Smooth muscle cell (in vitro differentiated cells): ENCODE measurements at regions not wholly inside any gene's neighbourhood (a gene's known extent, or its start where the extent isn't known, plus 50 kb on each side); places are given as distances from the start of the nearest gene placed in this dataset.

Experiments
- DNase-seq: peaks from one replicate; lab custom pipeline; 2025; ENCODE audit not compliant: unreplicated experiment; lab: John Stamatoyannopoulos, UW
- H2AFZ ChIP-seq: fragments of 200-600 bp; sonication (generic); 2 replicates; pipeline ENCODE4 v1.6.0; 2016; ENCODE audit warnings: antibody characterized with exemption, low read depth, mild to moderate bottlenecking
- H3F3A ChIP-seq: fragments of 200-600 bp; sonication (generic); 2 replicates; pipeline ENCODE4 v1.6.0; 2017; ENCODE audit warnings: antibody characterized with exemption, low read depth
- H3K27ac ChIP-seq: fragments of 200-600 bp; sonication (generic); 2 replicates; pipeline ENCODE4 v1.5.1; 2016; ENCODE audit warnings: low read depth, mild to moderate bottlenecking
- H3K27me3 ChIP-seq: fragments of 200-600 bp; sonication (generic); 2 replicates; pipeline ENCODE4 v1.6.1; 2016; ENCODE audit warnings: low read depth, mild to moderate bottlenecking
- H3K36me3 ChIP-seq: fragments of 200-600 bp; sonication (generic); 2 replicates; pipeline ENCODE4 v1.5.1; 2016; ENCODE audit warnings: low read depth
- H3K4me1 ChIP-seq: fragments of 200-600 bp; sonication (generic); 2 replicates; pipeline ENCODE4 v1.5.1; 2016; ENCODE audit warnings: low read depth
- H3K4me2 ChIP-seq: fragments of 200-600 bp; sonication (generic); 2 replicates; pipeline ENCODE4 v1.6.0; 2016; ENCODE audit warnings: mild to moderate bottlenecking
- H3K4me3 ChIP-seq: fragments of 200-600 bp; sonication (generic); 2 replicates; pipeline ENCODE4 v1.5.1; 2016; ENCODE audit warnings: mild to moderate bottlenecking
- H3K79me2 ChIP-seq: fragments of 200-600 bp; sonication (generic); 2 replicates; pipeline ENCODE4 v1.6.0; 2016; ENCODE audit warnings: low read depth, mild to moderate bottlenecking
- H3K9ac ChIP-seq: fragments of 200-600 bp; sonication (generic); 2 replicates; pipeline ENCODE4 v1.6.0; 2016; ENCODE audit warnings: low read depth
- H3K9me3 ChIP-seq: fragments of 200-600 bp; sonication (generic); replicated peaks from 2 replicates; pipeline ENCODE4 v1.5.1; 2016; ENCODE audit warnings: low read depth
- H4K20me1 ChIP-seq: fragments of 200-600 bp; sonication (generic); 2 replicates; pipeline ENCODE4 v1.6.0; 2016; ENCODE audit warnings: low read depth
- WGBS: methylation state at CpG from one replicate; pipeline ENCODE4 v1.1.7; 2016; ENCODE audit warnings: low lambda C conversion rate; 5-methylcytosine and 5-hydroxymethylcytosine counted together
- TF ChIP-seq, protein P1 (sequence below): fragments of 200-600 bp; sonication (generic); IDR thresholded peaks from 2 replicates; pipeline ENCODE4 v1.5.1; 2017; ENCODE audit warnings: borderline replicate concordance, mild to moderate bottlenecking, antibody characterized with exemption; ENCODE audit not compliant: insufficient read depth, poor library complexity, severe bottlenecking

DNA sequence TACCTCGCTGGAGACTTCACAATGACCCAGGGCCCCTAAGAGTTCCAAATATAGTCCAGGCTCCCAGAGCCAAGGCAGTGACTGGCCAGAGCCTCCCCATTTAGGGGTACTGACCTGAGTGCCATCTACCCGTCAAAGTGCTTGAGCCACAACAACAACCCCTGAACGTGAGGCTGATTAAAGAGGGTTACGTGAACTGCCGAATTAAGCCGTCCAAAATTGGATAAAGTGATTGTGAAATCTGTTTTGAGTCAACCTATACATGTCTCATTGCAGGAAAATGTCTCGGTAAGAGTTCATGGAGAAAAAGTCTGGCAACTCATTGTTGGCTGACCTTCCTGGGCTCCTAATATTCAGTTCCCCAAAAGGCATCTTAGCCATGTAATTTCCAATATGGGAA is 116.3 kb downstream of the TTC32 start:
- 88% methylated on average over 7 of the region's 7 CpGs for WGBS

DNA sequence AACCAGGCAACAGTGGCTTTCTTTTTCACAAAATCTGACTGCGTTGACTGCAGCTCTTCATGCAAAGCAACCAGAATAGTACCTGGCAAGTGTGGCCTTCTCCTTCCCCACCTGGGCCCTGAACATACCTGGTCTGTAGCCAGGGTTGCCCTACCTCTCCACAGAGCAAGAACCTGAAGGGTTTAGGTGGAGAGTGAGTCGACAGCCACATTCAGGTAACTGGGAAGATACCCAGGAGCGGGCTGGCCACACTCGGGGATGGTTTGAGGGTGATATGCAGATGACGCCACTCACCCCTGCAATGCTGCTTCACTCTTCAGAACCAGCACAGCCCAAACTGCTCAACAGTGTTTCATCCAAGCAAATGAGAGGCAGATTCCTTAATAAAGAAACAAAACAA is 117.3 kb downstream of the TTC32 start:
- H3K27ac ChIP-seq, result no peak overlapping the region
- H3K79me2 ChIP-seq, result no peaks in the 10 kb centered on the region
- no peak overlapping the region for H3K4me3 ChIP-seq
- peaks cover 4% of the 10 kb centered on the region for H3K27me3 ChIP-seq
- peaks cover 3% of the 10 kb centered on the region for H3K4me1 ChIP-seq
- no peak overlapping the region for H2AFZ ChIP-seq
- no peak for DNase-seq
- H4K20me1 ChIP-seq, result no peaks in the 10 kb centered on the region
- TF ChIP-seq, protein P1, sequence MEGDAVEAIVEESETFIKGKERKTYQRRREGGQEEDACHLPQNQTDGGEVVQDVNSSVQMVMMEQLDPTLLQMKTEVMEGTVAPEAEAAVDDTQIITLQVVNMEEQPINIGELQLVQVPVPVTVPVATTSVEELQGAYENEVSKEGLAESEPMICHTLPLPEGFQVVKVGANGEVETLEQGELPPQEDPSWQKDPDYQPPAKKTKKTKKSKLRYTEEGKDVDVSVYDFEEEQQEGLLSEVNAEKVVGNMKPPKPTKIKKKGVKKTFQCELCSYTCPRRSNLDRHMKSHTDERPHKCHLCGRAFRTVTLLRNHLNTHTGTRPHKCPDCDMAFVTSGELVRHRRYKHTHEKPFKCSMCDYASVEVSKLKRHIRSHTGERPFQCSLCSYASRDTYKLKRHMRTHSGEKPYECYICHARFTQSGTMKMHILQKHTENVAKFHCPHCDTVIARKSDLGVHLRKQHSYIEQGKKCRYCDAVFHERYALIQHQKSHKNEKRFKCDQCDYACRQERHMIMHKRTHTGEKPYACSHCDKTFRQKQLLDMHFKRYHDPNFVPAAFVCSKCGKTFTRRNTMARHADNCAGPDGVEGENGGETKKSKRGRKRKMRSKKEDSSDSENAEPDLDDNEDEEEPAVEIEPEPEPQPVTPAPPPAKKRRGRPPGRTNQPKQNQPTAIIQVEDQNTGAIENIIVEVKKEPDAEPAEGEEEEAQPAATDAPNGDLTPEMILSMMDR, result no peak
- 96% methylated on average over 5 of the region's 5 CpGs for WGBS
- H3K9ac ChIP-seq, result no peak overlapping the region
- no peaks in the 10 kb centered on the region for H3K9me3 ChIP-seq
- H3K4me2 ChIP-seq, result no peak overlapping the region
- H3K36me3 ChIP-seq, result no peaks in the 10 kb centered on the region
- no peaks in the 10 kb centered on the region for H3F3A ChIP-seq

More for the DNA sequence above, 116.3 kb downstream of the TTC32 start:
- no peak for DNase-seq
- Histone ChIP-seq H4K20me1 (no peaks in the 10 kb centered on the region), H3K79me2 (no peaks in the 10 kb centered on the region), H3K9ac (no peak overlapping the region), H3K36me3 (no peaks in the 10 kb centered on the region), H3K27ac (no peak overlapping the region), H3F3A (no peaks in the 10 kb centered on the region), H3K4me2 (no peak overlapping the region), H3K4me3 (no peak overlapping the region), H3K9me3 (no peaks in the 10 kb centered on the region), H3K27me3 (no peaks in the 10 kb centered on the region), H2AFZ (no peak overlapping the region), H3K4me1 (peaks cover 3% of the 10 kb centered on the region)
- TF ChIP-seq, protein P1, result no peak

DNA sequence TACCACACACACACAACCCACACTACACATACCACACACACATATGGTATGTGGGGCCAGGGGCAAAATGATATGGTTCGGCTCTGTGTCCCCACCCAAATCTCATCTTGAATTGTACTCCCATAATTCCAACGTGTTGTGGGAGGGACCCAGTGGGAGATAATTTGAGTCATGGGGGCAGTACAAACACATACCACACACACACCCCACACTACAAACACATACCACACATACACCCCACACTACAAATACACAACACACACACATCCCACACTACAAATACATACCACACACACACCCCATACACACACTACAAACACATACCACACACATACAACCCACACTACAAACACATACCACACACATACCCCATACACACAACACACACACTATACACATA is 117.8 kb downstream of the TTC32 start:
- H3K4me3 ChIP-seq, result no peak overlapping the region
- H3K36me3 ChIP-seq, result no peaks in the 10 kb centered on the region
- 91% methylated on average over 2 of the region's 2 CpGs for WGBS
- H3K9me3 ChIP-seq, result no peaks in the 10 kb centered on the region
- no peak overlapping the region for H3K27ac ChIP-seq
- no peak for DNase-seq
- no peak overlapping the region for H3K4me2 ChIP-seq
- no peaks in the 10 kb centered on the region for H3K79me2 ChIP-seq
- H2AFZ ChIP-seq, result no peak overlapping the region
- H4K20me1 ChIP-seq, result no peaks in the 10 kb centered on the region
- H3K4me1 ChIP-seq, result peaks cover 3% of the 10 kb centered on the region
- H3K9ac ChIP-seq, result no peak overlapping the region
- peaks cover 9% of the 10 kb centered on the region for H3K27me3 ChIP-seq
- H3F3A ChIP-seq, result no peaks in the 10 kb centered on the region
- TF ChIP-seq, protein P1, result no peak

DNA sequence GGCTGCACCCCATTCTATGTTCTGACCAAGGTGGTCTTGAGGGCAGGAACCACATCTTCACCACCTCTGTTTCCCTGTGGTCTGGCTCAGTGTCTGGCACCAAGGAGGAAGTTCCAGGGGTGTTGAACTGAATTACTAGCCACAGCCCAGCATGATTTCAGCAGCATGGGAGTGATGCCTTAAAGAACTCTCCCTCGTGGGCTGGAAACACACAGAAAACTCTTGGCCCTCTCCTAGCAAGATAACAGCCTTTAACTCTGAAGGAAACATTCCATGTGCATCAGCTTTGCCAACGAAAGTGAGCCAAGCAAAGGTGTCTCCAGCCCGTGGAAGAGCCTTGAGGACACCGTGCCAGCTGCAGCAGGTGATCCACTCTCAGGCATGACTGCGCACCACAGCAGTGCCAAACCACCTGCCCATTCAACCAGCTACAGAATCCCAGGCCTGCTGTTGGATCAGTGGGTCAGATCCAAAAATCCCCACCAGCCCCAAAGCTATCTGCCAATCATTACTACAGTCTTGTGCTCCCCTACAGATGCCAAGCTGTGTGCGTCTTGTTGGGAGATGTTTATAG is 124.8 kb downstream of the TTC32 start:
- Histone ChIP-seq H4K20me1 (no peaks in the 10 kb centered on the region), H3K4me1 (peaks cover 7% of the 10 kb centered on the region), H3K27ac (no peak overlapping the region), H2AFZ (no peak overlapping the region), H3K27me3 (peaks cover 17% of the 10 kb centered on the region), H3K4me3 (no peak overlapping the region), H3K36me3 (no peaks in the 10 kb centered on the region), H3K4me2 (no peak overlapping the region), H3F3A (peaks cover 3% of the 10 kb centered on the region), H3K9ac (no peak overlapping the region), H3K79me2 (no peaks in the 10 kb centered on the region), H3K9me3 (no peaks in the 10 kb centered on the region)
- no peak for DNase-seq
- TF ChIP-seq, protein P1, result no peak
- 76% methylated on average over 6 of the region's 6 CpGs for WGBS
